Stimulated activated CD8-positive, alpha-beta memory T cell treated with anti-CD3 and anti-CD28 coated beads, Interleukin-15, amount 100 ng/mL, for 4 hours (primary cell): ENCODE measurements at regions not wholly inside any gene's neighbourhood (a gene's known extent, or its start where the extent isn't known, plus 50 kb on each side); places are given as distances from the start of the nearest gene placed in this dataset.
"Not testable (repeated sequence)": the region's sequence is repeated elsewhere in the genome, so short reads cannot be mapped to it uniquely, and the experiment has no call there.

Source experiments
- DNase-seq, 2 donors: peaks; one replicate each; pipeline ENCODE4 v3.0.0-alpha.2; 2020; ENCODE audit warnings: low read depth in 2 of 2

DNA sequence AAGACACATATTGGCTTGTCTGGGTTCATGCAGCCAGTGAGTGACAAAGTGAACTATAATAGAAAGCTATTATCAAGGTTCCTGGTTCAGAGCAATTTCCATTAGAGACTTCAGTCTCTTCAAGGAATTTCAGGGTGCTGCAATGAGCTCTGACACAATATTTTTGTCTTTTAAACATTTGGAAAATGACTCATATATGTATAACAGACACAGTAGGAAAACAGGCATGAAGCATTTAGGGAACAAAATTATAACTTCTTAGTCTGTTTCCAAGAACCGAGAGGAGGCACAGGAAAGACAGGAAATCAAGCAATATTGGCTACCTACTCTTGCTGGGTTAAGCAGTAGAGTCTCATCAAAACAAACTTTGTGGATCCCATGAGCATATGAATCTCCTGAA lies 170.4 kb downstream of the PTPRC start:
- no peak for DNase-seq

DNA sequence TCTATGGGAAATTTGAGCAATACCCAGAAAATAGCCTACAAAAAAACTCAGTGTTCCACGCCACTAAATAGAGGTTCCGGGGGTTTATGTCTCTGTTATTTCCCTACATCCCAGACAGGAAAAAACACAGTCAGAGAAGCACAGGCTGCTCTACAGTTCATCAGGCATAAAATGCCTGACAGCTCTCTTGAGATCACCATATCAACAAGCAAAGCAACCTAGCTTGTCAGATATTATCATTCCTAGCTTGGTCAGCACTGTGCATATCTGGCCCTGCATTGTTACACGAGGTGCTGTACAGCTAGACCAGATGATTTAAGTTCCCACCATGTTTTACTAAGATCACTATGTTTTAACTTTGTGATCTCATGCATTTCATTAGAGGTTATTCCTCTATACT lies 172.6 kb downstream of the PTPRC start:
- DNase-seq = no peak

DNA sequence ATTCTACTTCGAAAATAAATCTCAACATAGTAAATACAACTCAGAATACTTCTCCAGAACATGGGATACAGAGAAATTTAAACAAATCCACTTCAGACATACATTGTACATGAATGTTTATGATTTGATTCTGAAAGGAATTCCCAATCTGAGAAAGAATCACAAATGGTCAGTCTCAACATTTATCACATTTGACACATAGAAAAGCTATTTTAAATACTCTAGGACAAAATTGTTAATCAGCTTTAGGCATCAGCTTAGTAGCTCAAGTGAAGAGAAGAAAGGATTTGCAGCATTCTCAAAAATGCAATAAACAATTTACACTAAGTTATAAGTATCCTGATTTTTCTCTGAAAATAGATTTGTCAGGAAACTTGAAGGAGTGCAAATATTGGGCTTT lies 184.8 kb downstream of the PTPRC start:
- DNase-seq = no peak

DNA sequence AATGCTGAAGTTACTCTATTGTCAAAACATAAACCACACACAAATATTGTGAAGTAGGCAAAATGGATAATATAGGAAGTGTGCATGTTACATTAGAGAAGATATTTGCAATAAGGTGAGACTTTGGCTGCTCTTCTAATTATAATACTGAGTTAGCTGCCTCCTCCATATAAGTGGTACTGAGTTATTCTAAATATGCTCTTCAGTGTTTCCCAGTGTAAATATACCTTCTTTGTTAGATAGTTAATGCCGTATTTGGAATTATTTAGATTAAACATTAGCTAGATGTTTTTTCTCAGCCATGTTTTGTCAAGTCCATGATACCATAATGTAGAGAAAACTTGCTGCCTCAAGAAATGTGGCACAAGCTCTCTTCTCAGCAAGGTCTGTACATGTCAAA lies 186.4 kb downstream of the PTPRC start:
- DNase-seq = no peak

DNA sequence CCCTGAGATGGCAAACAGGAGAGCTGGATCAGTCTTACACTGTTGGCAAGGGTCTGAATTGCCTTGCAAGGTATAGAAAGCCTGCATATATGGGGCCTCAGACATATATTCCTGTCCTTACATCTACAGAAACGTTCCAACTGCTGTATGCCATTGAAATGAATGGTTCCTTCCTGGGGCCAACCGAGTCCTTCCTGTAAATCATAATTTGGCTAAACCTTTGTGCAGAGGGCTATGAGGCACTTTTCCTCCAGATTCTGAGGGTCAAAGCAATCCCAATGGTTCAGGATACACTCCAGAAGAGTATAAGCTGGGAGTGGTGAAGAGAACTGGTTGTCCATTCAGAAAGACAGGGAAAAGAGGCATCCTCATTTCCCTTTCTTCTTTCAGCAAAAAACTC lies 190.5 kb downstream of the PTPRC start:
- DNase-seq = no peak

DNA sequence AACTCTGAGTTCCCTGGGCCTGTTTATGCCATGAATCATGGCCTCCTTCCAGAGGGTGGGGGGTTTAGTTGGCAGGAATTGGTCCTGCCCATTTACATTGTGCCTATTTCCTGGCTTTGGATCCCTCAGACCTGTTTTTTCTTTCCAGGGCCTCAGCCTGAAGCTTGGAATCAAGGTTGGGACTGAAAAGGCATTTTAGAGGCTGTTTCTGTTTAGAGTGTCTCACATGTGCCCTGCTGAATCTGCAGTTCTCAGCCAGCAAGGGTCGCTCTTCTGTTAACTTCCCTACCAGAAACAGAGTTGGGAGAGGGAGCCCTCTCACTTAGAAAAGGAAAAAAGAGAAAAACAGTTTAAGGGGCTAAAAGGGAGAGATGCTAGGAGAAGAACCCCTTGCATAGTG lies 191.1 kb downstream of the PTPRC start:
- no peak for DNase-seq

DNA sequence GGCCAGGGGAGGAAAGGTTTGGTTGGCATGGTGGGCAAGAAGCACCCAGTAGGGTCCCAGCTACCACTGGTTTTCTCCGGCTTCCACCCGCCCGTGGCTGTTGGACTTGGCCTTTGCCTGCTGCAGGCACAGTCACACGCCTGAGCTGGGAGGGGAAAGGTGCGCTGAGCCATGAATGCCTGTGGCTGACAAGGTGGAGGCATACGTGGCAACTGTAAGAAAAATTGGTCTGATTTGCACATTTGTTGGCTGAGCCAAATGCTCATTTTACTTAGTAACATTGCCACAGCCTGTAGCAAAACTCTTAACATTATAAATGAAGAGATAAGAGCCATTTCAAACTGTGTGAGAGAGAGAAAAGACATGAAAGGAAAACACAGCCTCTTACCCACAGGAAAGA lies 191.6 kb downstream of the PTPRC start:
- DNase-seq = no peak

DNA sequence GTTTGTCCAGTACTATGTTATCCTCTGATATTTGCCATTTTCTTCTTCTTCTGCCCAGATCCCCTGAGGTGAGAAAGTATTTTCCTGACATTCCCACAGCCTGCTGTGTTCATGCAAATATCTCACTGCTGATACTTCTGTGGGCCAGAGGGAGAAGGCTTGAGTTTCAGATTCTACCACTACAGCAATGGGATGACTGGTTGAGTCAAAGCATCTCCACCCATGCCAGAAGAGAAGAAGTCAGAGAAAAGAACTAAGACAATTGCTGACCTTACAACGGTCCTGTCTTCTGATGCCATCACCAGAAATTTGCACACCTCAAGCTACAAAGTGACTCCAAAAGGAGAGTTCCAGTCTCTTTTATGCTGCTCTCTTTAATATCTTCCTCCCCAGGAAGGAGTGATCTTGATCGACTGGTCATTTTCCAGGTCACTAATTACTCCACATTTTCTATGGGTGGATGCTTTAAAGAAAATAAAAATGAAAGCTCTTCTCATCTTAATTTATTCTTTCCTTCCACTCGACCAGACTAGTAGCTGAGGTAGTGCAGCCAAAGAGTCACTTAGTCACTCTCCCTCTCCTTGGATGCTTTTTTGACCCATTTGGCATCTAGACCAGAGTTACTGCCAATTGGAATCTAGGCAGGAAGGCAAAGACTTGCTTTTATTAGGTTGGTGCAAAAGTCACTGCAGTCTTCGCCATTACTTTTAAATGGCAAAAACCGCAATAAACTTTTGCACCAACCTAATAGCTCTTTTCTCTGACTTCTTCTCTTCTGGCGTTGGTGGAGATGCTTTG lies 195.1 kb downstream of the PTPRC start:
- DNase-seq = no peak

DNA sequence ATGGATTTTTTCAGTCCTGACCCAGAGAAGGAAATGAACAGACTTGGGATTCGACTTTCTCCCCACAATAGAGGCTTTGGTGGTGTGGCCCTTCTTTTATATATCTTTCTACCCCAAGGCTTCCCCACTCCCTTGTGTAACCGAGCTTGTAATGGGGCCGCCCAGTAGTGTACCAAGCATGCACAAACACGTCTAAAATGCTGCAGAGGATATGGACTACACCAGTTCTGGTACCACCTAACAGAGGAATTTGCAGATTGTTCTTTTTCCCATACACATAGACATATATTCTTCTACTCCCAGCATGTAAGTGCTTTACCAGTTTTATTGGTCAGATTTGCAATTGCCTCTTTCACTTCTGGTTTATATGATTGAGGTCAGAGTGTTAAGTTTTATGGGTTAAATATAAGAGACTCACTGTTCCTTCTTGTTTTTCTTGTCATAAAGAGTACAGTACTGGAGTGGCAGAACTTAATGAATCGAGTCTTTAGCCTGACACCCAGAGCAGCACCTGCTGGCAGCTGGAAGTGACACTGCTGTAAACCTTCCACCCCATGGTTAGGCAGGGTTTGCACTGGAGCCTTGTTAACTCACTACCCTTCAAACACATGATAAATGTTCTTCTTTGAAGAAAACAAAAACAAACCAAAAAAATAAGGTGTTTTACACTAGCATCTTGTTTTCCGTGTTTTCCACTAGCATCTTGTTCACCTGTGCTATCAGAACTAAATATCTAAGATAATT lies 198.6 kb downstream of the PTPRC start:
- no peak for DNase-seq

DNA sequence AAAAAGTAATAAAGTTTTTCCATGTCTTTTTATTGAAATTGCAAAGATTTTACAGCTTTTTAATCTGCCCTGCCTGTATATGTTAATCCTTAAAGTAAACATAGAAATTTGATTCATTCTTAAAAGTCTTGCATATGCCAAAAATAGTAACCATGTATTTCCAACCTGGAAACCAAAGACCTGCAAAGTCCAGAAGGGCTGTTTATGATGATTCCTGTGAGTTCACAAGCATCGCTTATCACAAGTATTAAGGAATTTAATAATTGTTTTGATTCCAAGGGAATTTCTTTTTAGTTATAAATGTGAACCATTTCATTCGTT lies 199.1 kb downstream of the PTPRC start:
- no peak for DNase-seq

DNA sequence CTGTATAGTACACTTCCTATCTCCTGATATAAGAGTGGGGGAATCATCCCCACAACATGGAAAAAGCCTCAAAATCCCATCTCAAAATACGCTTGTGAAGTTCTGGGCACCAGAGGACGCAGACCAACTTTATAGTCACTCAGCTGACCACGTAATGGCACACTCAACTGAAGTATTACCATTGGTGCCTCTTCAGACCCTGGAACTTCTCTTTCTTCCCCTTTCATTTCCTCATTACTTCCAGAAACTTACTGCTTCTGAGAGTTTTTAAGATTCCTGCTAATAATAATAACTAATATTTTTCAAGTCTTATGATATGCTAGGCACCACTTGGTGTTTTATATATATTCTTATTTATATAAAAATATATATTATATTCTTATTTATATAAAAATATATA lies 202.6 kb downstream of the PTPRC start:
- DNase-seq = no peak

DNA sequence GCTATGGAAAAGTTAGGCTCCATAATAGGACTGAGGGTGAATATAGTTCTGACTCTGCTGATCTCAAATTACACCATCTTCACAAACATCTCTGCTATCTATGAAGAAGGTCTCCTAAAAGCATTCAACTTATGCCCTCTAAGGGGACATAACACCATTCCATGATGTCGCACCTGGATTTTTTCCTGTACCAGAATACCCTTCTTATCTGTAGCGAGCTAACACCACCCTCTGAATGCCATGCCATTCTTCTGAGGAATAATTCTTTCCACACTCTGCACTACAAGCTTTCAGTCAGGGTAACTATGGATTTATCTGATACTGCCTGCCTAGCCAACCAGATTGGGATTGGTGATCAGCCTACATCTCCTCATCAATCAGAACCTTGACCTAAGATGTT lies 203.8 kb downstream of the PTPRC start:
- DNase-seq = no peak

DNA sequence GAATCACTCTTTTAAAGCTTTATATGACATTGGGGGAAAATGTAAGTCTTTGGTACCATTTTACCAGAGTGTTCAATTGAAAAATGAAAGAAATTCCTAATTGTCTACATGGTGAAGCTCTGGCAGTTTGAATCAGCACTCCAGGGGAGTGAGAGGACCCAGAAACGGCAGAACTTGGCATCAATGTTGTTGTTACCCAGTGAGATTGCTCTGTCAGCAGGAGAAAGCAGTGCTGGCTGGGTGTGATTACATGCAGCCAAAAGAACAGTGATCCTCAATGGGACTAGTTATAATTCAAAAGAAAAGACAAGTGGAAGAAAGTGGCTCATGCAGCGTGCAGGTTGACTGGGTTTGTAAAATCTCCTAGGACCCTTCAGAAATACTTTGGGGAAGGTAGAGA lies 206.4 kb downstream of the PTPRC start:
- DNase-seq = no peak

DNA sequence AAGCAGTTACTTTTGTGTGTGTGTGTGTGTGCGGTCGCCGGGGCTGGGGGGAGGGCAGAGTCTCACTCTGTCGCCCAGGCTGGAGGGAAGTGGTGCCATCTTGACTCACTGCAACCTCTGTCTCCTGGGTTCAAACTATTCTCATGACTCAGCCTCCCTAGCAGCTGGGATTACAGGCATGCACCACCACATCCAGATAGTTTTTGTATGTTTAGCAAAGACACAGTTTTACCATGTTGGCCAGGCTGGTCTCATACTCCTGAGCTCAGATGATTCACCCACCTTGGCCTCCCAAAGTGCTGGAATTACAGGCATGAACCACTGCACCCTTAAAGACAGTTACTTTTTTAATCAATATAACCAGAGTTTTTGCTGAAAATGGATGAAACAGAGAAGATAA lies 207.0 kb downstream of the PTPRC start:
- no peak for DNase-seq

DNA sequence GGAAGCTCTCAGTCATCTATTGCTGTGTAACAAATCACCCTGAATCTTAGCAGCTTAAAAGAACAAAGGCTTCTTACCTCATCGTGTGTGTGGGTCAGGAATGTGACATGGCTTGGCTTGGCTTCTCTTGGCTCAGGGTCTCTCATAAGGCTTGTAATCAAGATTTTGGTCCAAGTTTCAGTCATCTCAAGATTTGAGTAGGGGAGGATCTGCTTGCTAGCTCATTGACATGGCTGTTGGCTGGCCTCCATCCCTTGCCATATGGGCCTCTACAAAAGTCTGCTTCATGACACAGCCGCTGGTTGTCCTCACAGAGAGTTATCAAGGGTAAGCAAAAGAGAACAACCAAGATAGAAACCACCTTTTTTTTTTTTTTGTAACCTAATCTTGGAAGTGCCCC lies 207.7 kb downstream of the PTPRC start:
- no peak for DNase-seq

DNA sequence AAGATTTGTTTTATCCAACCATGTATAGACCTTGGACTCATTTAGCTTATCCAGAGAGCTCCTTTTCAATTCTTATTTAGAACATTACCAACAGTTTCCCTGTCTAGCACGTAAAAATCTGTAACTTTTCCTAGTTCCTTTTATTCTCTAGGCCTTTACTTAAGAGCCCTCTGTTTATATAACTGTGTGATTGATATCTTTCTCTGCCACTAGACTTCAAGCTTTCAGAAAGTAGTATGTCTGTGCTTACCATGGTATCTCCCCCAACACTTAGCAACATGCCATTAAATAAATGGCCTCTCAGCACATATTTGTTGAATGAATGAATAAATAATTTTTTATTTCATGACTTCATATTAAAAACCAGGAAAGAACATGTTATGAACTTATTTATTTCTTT lies 209.4 kb downstream of the PTPRC start:
- no peak for DNase-seq

DNA sequence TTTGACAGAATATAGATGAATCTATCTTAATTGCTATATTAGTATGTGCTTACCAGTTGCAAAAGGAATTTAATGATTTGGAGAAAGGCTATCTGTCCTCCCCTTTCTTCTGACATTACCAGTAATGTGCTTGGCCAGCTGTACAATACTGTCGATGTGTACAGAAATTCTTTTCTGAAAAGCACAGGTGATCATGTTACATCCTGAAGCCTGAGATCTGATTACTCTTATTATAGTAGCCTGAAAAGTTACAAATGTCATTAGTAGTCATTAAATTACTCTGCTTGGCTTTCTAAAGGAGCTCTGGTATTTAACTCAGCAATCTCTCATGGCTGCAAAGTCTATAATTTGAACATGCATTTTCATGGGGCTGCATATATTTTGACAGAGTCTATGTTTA lies 209.8 kb downstream of the PTPRC start:
- no peak for DNase-seq

DNA sequence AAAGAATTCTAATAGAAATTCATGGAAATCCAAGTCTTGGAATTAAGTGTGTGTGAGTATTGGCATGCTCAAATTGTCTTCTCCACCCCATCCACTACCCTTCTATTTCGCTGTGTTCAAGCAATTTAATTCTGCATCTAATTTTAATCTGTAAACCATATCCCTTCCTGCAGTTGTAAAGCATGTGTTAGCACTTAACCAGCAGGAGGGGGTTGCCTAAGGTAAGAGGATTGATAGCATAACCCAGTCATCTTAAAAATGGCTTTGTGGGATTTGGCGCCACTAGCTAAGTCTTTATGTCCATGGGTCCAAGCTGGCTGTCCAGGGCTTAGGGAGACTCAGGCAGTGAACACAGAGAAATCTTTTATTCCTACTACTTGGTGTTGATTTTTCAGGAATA lies 210.3 kb downstream of the PTPRC start:
- no peak for DNase-seq

DNA sequence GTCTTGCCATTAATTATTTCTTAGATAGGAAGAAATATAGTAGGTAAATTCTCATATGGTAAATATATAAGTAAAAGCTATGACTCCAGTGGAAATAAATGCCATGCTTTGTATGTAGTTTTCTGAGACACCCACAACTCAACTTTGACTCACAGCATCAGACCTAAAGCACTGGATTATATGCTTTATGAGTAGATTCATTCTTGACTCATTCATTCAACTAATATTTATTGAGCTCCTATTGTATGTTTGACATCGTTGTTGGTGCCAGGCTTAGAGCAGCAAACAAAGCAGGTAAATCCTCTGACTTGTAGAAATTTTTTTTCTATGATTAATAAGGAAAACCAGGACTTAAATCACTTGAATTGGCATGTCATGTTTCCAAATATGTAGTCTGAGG lies 211.4 kb downstream of the PTPRC start:
- no peak for DNase-seq

DNA sequence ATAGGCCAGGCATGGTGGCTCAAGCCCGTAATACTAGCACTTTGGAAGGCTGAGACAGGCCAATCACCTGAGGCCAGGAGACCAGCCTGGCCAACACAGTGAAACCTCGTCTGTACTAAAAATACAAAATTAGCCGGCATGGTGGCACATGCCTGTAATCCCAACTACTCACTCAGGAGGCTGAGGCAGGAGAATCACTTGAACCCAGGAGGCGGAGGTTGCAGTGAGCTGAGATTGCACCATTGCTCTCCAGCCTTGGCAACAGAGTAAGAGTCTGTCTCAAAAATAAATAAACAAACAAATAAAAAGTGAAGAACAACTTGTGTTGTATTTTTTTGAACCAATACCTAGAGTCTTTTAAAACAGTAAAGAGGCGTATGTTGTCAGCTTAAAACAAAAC lies 212.1 kb downstream of the PTPRC start:
- DNase-seq = not testable (repeated sequence)

DNA sequence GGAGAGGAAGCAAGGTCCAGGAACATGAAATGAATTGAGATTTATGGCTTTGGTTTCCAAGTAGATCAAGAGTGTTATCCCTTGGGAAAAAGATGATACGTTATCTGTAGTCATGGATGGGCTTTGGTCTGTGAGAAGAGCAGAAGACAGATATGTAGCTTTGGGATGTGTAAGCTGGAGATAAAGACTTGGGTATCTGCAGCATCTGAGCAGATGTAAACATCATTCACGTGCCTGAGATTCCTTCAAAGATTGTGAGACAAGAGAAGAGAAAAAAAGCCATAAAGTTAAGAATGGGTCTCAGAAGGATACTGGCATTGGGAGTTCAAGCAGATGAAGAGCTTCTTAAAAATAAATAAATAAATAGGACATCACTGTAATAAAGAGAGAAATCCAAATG lies 217.8 kb downstream of the PTPRC start:
- no peak for DNase-seq

DNA sequence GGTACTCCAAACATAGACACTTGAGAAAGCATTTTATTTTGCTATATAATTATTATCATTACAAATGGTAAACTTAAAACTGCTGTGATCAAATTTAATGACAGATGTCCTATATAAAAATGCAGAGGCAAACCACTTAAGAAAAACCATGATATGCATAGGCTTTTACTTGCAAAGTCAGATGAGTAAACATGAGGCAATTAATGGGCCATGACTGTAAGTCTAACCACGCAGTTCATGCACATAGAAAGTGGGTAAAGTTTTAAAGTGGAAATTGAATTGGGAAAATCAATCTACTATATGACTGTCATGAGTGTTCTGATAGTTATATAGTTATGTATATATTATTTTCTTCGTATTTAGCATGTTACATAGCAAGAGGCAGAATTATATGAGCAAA lies 219.2 kb downstream of the PTPRC start:
- DNase-seq = no peak

DNA sequence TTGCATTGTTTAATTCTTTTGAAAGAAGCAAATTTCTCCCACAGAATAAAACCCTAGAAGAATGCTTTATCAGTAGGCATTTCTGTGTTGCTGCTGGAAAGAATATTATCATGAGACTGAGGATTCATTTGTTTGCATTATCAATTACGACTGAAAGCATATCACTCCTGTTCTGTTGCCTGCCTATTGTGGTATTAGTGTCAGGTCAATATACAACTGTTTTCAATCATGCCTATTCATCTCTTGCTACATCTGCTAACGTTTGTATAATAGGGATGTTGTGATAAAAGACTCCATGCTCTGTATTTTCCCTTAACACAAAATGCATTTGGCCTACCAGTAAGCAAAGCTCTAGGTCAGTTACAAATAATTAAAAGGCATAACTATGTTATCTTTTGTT lies 221.5 kb downstream of the PTPRC start:
- no peak for DNase-seq

DNA sequence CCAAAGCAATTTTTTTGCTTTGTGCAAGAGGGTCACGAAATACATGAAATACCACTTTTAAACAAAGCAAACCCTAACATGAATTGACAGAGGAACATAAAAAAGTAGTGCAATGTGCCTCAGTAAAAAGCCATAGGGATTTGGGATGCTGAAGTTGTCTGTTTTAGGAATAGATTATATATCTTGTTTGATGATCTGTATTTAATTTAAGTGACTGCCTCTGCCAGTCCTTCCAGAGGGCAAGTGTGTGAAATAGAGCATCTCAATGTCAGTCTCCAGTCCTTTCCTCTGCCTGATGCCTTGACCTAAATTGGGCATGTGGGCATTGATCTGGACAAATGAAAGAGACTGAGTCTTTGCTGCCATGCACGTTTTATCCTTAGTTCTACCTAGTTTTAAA lies 222.8 kb downstream of the PTPRC start:
- no peak for DNase-seq
